OCI-LY3 (cell line): ENCODE measurements at regions not wholly inside any gene's neighbourhood (a gene's known extent, or its start where the extent isn't known, plus 50 kb on each side); places are given as distances from the start of the nearest gene placed in this dataset.

Source experiments
- CTCF ChIP-seq: fragments of 200-600, 300-600 bp; sonication (generic); IDR thresholded peaks from 2 replicates; pipeline ENCODE4 v1.5.1; 2014; ENCODE audit warnings: antibody characterized with exemption, low read length, low read depth
- EZH2phosphoT487 ChIP-seq: fragments of 200-600 bp; shearing (Covaris generic); IDR thresholded peaks from 2 replicates; pipeline ENCODE4 v1.6.1; 2018; ENCODE audit warnings: antibody characterized with exemption, mixed run types, low read depth

- TF ChIP-seq CTCF = no peak
- TF ChIP-seq EZH2phosphoT487 = no peak
Measured at GRCh38 chr14:25522116-25522515, 472.2 kb upstream of the STXBP6 start.
